ENCODE measurements at regions not wholly inside any gene's neighbourhood (a gene's known extent, or its start where the extent isn't known, plus 50 kb on each side); places are given as distances from the start of the nearest gene placed in this dataset.

DNA sequence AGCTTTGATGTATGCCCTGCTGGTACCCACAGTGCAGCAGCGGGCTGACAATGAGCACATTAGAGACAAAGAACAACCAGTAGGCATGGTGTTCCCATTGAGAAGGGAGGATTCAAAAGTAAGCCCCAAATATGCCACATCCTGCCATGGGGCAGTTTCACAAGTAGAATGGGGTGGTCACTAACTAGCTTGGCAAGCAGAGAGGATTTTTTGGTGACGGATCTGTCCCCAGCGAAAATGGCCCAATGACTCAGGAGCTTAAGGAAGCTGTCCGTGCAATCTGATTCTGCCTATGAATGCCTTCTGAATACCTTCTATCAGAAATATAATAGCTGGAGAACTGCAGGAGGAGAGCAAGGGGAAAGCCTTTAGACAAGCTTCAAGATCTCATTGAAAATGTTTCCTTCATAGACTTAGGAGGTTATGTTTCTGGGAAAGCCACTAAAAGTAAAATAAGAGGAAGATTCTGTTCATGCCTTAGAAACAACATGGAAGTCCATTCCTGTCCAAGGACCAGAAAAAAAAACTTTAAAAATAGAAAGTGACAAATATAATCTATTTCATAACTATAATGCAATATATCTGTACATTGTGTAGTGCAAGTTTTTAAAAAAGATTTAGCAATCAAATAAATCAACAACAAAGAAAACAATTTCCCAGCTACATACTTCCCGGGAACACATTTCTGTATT, 117.5 kb upstream of the SLC14A2 start:
- no peak for TF ChIP-seq ZFX (IDR thresholded peaks at IDR 0.05; ENCODE audit: borderline replicate concordance)
- TF ChIP-seq, protein P1, sequence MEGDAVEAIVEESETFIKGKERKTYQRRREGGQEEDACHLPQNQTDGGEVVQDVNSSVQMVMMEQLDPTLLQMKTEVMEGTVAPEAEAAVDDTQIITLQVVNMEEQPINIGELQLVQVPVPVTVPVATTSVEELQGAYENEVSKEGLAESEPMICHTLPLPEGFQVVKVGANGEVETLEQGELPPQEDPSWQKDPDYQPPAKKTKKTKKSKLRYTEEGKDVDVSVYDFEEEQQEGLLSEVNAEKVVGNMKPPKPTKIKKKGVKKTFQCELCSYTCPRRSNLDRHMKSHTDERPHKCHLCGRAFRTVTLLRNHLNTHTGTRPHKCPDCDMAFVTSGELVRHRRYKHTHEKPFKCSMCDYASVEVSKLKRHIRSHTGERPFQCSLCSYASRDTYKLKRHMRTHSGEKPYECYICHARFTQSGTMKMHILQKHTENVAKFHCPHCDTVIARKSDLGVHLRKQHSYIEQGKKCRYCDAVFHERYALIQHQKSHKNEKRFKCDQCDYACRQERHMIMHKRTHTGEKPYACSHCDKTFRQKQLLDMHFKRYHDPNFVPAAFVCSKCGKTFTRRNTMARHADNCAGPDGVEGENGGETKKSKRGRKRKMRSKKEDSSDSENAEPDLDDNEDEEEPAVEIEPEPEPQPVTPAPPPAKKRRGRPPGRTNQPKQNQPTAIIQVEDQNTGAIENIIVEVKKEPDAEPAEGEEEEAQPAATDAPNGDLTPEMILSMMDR (IDR thresholded peaks at IDR 0.05), result no peak
- no peak overlapping the region for H3K27ac ChIP-seq

DNA sequence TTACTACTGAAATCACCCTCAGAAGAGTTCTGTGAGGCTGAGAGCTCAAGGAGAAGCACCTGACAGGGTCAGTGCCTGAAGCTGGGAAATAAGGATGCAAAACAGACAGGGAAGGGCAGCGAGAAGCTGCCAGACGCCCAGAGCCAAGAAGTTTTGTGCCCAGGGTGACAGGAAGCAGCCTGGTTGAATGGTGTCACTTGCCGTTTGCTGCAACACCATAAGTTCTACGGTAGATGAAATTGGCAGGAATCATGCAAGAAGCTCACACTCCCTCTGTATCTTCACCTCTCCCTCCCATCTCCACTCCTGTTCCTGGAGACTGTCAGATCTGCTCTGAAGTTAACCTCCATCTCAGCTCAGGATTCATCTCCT, 117.0 kb upstream of the SLC14A2 start:
- H3K27ac ChIP-seq, result no peak overlapping the region
- TF ChIP-seq, protein P1 (IDR thresholded peaks at IDR 0.05), result no peak
- TF ChIP-seq ZFX (IDR thresholded peaks at IDR 0.05; ENCODE audit: borderline replicate concordance), result no peak

DNA sequence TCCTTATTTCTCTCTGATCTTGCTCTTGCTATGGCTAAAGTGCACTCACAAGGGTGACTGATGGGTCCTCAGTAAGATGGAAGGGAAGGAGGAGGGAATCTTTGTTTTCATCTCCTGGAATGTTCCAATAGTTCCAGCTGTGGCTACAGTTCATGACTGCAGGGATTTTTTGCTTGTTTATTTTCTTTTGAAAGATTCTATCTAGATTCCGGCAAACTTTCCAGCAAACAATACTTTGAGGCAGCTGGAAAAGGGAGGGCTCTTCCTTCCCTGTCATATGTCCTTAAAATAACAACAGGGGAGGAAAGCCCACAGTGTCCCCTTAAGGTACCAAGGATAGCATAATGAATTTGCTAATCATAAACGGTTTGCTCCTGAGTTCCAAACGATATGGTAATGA, 111.3 kb upstream of the SLC14A2 start:
- no peak overlapping the region for H3K27ac ChIP-seq
- TF ChIP-seq, protein P1 (IDR thresholded peaks at IDR 0.05), result no peak
- TF ChIP-seq ZFX (IDR thresholded peaks at IDR 0.05; ENCODE audit: borderline replicate concordance), result no peak

DNA sequence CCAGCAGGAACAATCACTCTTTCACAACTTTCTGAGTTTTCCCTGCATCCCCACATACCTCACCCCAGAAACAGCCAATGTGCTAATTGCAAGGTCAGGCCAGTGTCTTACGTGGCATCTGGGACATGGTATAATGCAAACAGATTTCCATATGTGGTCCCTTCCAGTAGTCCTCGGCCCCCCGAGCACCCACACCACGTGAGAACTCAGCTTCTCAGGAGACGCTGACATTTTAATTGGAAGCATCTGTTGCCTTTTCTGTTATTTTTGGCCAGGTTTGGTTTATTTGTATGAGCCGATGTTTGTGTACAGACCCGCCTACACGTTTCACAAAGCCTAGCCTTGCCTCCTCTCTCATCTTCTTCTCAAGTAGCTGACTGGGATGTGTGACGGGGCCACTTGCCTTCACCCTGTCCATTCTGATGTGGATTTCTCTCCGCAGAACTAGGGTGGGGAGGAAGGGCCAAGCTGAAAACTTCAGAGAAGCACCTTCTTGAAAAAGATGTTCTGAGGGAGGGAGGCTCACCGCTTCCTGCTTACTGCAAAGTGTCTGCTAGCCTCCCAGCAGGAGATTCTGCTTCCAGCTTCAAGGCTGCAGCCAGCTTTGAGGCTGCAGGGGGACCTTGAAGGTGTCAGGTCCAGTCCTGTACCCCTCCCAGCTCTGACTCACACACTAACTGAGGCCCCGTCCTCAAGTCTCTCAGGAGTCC, 109.6 kb upstream of the SLC14A2 start:
- TF ChIP-seq ZFX (IDR thresholded peaks at IDR 0.05; ENCODE audit: borderline replicate concordance), result no peak
- TF ChIP-seq, protein P1 (IDR thresholded peaks at IDR 0.05), result no peak

DNA sequence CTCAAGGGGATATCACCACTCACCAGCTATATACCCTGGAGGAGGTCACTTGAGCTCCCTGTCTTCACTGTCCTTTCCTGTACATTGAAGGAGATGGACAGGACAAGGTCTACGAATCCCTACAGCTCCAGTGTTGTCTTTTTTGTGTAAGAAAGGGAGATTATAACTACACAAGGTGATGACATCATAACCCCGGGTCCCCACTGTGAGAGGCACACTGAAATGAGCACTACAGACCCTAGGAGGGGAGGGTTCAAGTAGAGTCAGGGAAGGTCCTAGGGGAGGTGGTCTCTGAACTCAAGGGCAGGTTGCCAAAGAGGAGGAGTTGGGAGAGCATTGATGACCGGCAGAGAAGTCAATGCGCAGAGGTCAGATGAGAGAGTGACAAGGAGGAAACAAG, 108.3 kb upstream of the SLC14A2 start:
- TF ChIP-seq ZFX (IDR thresholded peaks at IDR 0.05; ENCODE audit: borderline replicate concordance), result no peak
- TF ChIP-seq, protein P1 (IDR thresholded peaks at IDR 0.05), result no peak
- no peak overlapping the region for H3K27ac ChIP-seq

More for the DNA sequence above, 109.6 kb upstream of the SLC14A2 start:
- no peak overlapping the region for H3K27ac ChIP-seq

DNA sequence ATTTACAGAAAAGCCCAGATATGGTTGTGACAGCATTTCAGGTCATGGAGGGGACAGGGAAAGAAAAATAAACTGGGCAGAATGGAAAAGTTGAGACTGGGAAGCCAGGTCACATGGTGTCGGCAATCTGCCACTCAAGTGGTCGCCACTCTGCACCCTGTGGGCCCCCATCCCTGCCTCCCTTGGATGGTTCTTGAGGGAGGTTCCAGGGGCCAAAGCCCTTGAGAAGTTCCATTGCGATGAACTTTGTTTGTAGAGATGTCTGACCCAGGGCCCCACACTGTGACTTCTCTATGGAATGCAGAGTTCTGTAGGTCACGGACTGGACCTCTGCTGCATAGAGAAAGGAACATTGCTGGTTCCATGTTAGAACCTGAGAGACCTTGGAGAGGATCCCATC, 105.7 kb upstream of the SLC14A2 start:
- no peak overlapping the region for H3K27ac ChIP-seq
- no peak for TF ChIP-seq ZFX (IDR thresholded peaks at IDR 0.05; ENCODE audit: borderline replicate concordance)
- TF ChIP-seq, protein P1 (IDR thresholded peaks at IDR 0.05), result no peak

DNA sequence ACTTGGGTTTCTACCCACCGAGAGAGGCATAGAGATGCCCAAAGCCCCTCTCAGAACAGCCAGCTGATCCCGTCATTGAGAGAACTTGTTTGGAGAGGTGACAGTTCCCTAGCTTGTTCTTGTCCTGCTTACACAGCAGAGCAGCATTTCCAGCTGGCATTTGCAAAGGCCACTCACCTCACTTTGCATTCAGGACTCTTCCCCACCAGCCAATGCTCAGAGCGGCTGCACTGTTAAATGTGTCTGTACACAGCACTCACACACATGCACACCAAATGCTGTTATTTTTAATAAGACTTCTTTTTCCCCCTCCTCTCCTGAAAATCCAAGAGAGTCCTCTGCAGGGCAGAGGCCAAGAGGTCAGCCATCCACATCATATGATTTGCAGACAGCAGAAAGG, 104.6 kb upstream of the SLC14A2 start:
- no peak overlapping the region for H3K27ac ChIP-seq
- no peak for TF ChIP-seq ZFX (IDR thresholded peaks at IDR 0.05; ENCODE audit: borderline replicate concordance)
- TF ChIP-seq, protein P1 (IDR thresholded peaks at IDR 0.05), result no peak

All from 22Rv1 (cell line).